ENCODE measurements at regions not wholly inside any gene's neighbourhood (a gene's known extent, or its start where the extent isn't known, plus 50 kb on each side); places are given as distances from the start of the nearest gene placed in this dataset.

GRCh38 chr11:105553025-105553424, 56.8 kb upstream of the GRIA4 start:
- H3K27ac Mint-ChIP-seq, result no peak overlapping the region
- no peak for ATAC-seq
- H3K9me3 Mint-ChIP-seq, result peaks cover 0 to 7% of the 10 kb centered on the region in 2 donors
- H3K27me3 Mint-ChIP-seq, result no peaks in the 10 kb centered on the region
- DNase-seq, result no peak
- no peak overlapping the region for H3K4me3 Mint-ChIP-seq
- no peaks in the 10 kb centered on the region for H3K4me1 Mint-ChIP-seq

GRCh38 chr11:105548359-105548758, 61.5 kb upstream of the GRIA4 start:
- Mint-ChIP-seq H3K4me3 (no peak overlapping the region), H3K27ac (no peak overlapping the region), H3K9me3 (peaks cover 0 to 7% of the 10 kb centered on the region in 2 donors), H3K4me1 (no peaks in the 10 kb centered on the region), H3K27me3 (no peaks in the 10 kb centered on the region)
- ATAC-seq (no peak), DNase-seq (no peak)

GRCh38 chr11:105538588-105538987, 71.3 kb upstream of the GRIA4 start:
- no peak for DNase-seq

GRCh38 chr11:105537531-105537930, 72.3 kb upstream of the GRIA4 start:
- H3K9me3 Mint-ChIP-seq, result no peaks in the 10 kb centered on the region
- no peak overlapping the region for H3K4me3 Mint-ChIP-seq
- no peaks in the 10 kb centered on the region for H3K4me1 Mint-ChIP-seq
- ATAC-seq (no peak), DNase-seq (no peak)
- no peak overlapping the region for H3K27ac Mint-ChIP-seq
- H3K27me3 Mint-ChIP-seq, result no peaks in the 10 kb centered on the region

More at GRCh38 chr11:105538588-105538987, 71.3 kb upstream of the GRIA4 start:
- Mint-ChIP-seq H3K9me3 (no peaks in the 10 kb centered on the region), H3K27ac (no peak overlapping the region), H3K4me1 (no peaks in the 10 kb centered on the region), H3K27me3 (no peaks in the 10 kb centered on the region), H3K4me3 (no peak overlapping the region)
- no peak for ATAC-seq

- Mint-ChIP-seq H3K9me3 (peaks cover 0 to 7% of the 10 kb centered on the region in 2 donors), H3K27me3 (no peaks in the 10 kb centered on the region)
- ATAC-seq, result no peak
These were observed 85.6 kb upstream of the GRIA4 start for GRCh38 chr11:105524286-105524685.

GRCh38 chr11:105520706-105521345, 89.0 kb upstream of the GRIA4 start:
- peaks cover 0 to 7% of the 10 kb centered on the region in 2 donors for H3K9me3 Mint-ChIP-seq
- ATAC-seq (no peak), DNase-seq (no peak)
- no peak overlapping the region for H3K4me3 Mint-ChIP-seq
- H3K27ac Mint-ChIP-seq, result no peak overlapping the region
- H3K4me1 Mint-ChIP-seq, result no peaks in the 10 kb centered on the region
- H3K27me3 Mint-ChIP-seq, result no peaks in the 10 kb centered on the region

More at GRCh38 chr11:105524286-105524685, 85.6 kb upstream of the GRIA4 start:
- no peak for DNase-seq
- H3K4me3 Mint-ChIP-seq, result no peak overlapping the region
- no peaks in the 10 kb centered on the region for H3K4me1 Mint-ChIP-seq
- H3K27ac Mint-ChIP-seq, result no peak overlapping the region

- Mint-ChIP-seq H3K27ac (no peak overlapping the region), H3K4me1 (no peaks in the 10 kb centered on the region), H3K4me3 (no peak overlapping the region), H3K27me3 (no peaks in the 10 kb centered on the region), H3K9me3 (no peaks in the 10 kb centered on the region)
- DNase-seq (no peak), ATAC-seq (no peak)
These were observed 102.2 kb upstream of the GRIA4 start for GRCh38 chr11:105507496-105508254.

- Mint-ChIP-seq H3K27me3 (no peaks in the 10 kb centered on the region), H3K9me3 (no peaks in the 10 kb centered on the region), H3K4me3 (no peak overlapping the region), H3K4me1 (no peaks in the 10 kb centered on the region), H3K27ac (no peak overlapping the region)
- no peak for DNase-seq
- no peak for ATAC-seq
These were observed 117.9 kb upstream of the GRIA4 start for GRCh38 chr11:105492010-105492409.

- Mint-ChIP-seq H3K27ac (no peak overlapping the region), H3K9me3 (no peaks in the 10 kb centered on the region), H3K4me3 (no peak overlapping the region), H3K4me1 (no peaks in the 10 kb centered on the region), H3K27me3 (no peaks in the 10 kb centered on the region)
- DNase-seq (no peak), ATAC-seq (no peak)
These were observed 118.5 kb upstream of the GRIA4 start for GRCh38 chr11:105491394-105491793.

- DNase-seq, result no peak
- no peak overlapping the region for H3K4me3 Mint-ChIP-seq
- no peak for ATAC-seq
- H3K4me1 Mint-ChIP-seq, result no peaks in the 10 kb centered on the region
- no peak overlapping the region for H3K27ac Mint-ChIP-seq
- H3K27me3 Mint-ChIP-seq, result no peaks in the 10 kb centered on the region
- no peaks in the 10 kb centered on the region for H3K9me3 Mint-ChIP-seq
These were observed 119.5 kb upstream of the GRIA4 start for GRCh38 chr11:105490333-105490732.

- no peaks in the 10 kb centered on the region for H3K9me3 Mint-ChIP-seq
- H3K4me1 Mint-ChIP-seq, result no peaks in the 10 kb centered on the region
- DNase-seq (no peak), ATAC-seq (no peak)
- H3K27me3 Mint-ChIP-seq, result no peaks in the 10 kb centered on the region
- H3K4me3 Mint-ChIP-seq, result no peak overlapping the region
- no peak overlapping the region for H3K27ac Mint-ChIP-seq
These were observed 120.4 kb upstream of the GRIA4 start for GRCh38 chr11:105489446-105489845.

GRCh38 chr11:105486929-105487328, 122.9 kb upstream of the GRIA4 start:
- Mint-ChIP-seq H3K4me3 (no peak overlapping the region), H3K27me3 (no peaks in the 10 kb centered on the region), H3K27ac (peak overlapping the region in 1 of 2 donors; percentile 90), H3K4me1 (no peaks in the 10 kb centered on the region), H3K9me3 (no peaks in the 10 kb centered on the region)
- no peak for DNase-seq
- ATAC-seq, result no peak

- H3K27ac Mint-ChIP-seq, result no peak overlapping the region
- no peaks in the 10 kb centered on the region for H3K9me3 Mint-ChIP-seq
- no peak overlapping the region for H3K4me3 Mint-ChIP-seq
- DNase-seq (no peak), ATAC-seq (no peak)
- peaks cover 7% of the 10 kb centered on the region for H3K27me3 Mint-ChIP-seq
- H3K4me1 Mint-ChIP-seq, result no peaks in the 10 kb centered on the region
These were observed 139.9 kb upstream of the GRIA4 start for GRCh38 chr11:105469931-105470330.

GRCh38 chr11:105468154-105468553, 141.7 kb upstream of the GRIA4 start:
- no peak for DNase-seq
- Mint-ChIP-seq H3K27me3 (peaks cover 7% of the 10 kb centered on the region), H3K9me3 (no peaks in the 10 kb centered on the region), H3K4me3 (no peak overlapping the region), H3K4me1 (no peaks in the 10 kb centered on the region), H3K27ac (no peak overlapping the region)
- ATAC-seq, result no peak

- no peak overlapping the region for H3K27ac Mint-ChIP-seq
- ATAC-seq, result no peak
- no peaks in the 10 kb centered on the region for H3K4me1 Mint-ChIP-seq
- H3K9me3 Mint-ChIP-seq, result no peaks in the 10 kb centered on the region
- no peak for DNase-seq
- H3K4me3 Mint-ChIP-seq, result no peak overlapping the region
- peaks cover 7% of the 10 kb centered on the region for H3K27me3 Mint-ChIP-seq
These were observed 143.2 kb upstream of the GRIA4 start for GRCh38 chr11:105466582-105467228.

GRCh38 chr11:105458071-105458470, 151.8 kb upstream of the GRIA4 start:
- H3K9me3 Mint-ChIP-seq, result peaks cover 4 to 8% of the 10 kb centered on the region in 2 donors
- no peak for DNase-seq
- H3K4me3 Mint-ChIP-seq, result no peak overlapping the region
- no peak for ATAC-seq
- no peak overlapping the region for H3K27ac Mint-ChIP-seq
- H3K4me1 Mint-ChIP-seq, result no peaks in the 10 kb centered on the region
- no peaks in the 10 kb centered on the region for H3K27me3 Mint-ChIP-seq

Data from stimulated activated naive CD8-positive, alpha-beta T cell treated with anti-CD3 and anti-CD28 coated beads, Interleukin-15, amount 100 ng/mL, for 72 hours (primary cell).